GM18907 (cell line): ENCODE measurements at regions not wholly inside any gene's neighbourhood (a gene's known extent, or its start where the extent isn't known, plus 50 kb on each side); places are given as distances from the start of the nearest gene placed in this dataset.
"Not testable (repeated sequence)": the region's sequence is repeated elsewhere in the genome, so short reads cannot be mapped to it uniquely, and the experiment has no call there.

Experiments
- ATAC-seq: cut with Tn5 transposase; IDR thresholded peaks from one replicate; pipeline ENCODE4 v1.9.1; 2021; ENCODE audit warnings: mild to moderate bottlenecking, moderate library complexity; ENCODE audit not compliant: unreplicated experiment

DNA sequence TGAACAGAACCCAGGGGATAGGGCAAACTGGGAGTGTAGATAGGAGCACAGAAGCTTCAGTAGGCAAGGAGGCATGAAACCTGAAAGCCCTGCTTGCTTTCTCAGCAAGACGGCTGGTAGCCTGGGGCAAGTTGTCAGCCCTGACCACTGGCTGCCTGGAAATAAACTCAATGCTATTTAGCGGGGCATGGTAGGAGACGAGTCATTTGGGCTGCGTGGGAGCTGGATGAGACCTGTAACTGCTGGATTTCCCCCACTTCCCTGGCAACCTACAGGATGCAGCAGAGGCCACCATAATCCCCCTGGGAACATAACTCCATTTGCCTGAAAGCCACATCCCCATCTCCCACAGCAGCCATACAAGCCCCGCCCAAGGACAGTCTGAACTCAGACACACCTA is 332.6 kb upstream of the TBX18 start:
- ATAC-seq = no peak

DNA sequence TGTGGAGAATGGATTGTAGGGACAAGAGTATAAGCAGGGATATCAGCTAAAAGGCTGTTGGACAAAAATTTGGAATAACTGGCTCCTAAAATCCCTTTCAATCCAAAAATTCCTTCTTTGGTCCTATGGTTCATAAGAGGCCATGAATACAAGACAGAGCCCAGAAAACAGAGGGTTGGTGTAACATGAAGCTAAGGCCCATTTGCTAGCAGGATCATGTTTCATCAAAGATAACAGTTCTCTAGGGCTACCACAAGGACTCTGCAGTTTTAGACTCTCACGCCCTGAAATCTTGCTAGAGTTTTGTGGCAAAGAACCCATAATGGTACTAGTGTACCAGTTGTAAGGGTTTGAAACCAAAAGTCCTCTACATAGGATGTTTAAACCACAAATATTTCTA is 327.8 kb upstream of the TBX18 start:
- ATAC-seq = no peak

DNA sequence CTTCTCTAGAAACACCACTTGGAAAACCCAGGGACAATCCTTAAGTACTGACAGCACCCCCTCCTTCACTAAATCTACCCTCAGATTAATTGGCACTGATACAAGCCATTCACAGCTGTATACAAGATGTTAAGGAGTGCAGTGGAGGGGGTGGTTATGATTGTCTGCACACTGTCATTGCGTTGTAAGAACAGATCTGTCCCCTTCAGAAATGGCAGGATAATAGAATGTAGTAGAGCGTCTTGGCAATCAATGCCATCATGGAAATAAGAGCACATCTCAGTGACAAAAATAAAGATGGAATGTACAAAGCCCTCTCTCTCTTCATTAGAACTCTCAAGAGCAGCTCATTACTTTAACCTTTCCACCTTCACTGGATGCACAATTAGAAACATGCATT is 324.9 kb upstream of the TBX18 start:
- ATAC-seq = no peak

DNA sequence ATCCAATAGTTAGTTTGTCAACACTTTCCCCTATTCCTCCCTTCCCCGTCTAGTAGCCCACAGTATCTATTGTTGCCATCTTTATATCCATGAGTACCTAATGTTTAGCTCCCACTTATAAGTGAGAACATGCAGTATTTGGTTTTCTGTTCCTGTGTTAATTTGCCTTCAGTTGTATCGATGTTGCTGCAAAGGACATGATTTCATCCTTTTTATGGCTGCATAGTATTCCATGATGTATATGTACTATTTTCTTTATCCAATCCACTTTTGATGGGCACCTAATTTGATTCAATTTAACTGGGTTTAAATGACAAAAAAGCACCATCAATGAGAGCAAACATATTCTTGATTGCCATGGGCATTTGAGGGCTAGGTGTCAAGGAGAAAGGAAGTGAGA is 321.5 kb upstream of the TBX18 start:
- ATAC-seq = no peak

DNA sequence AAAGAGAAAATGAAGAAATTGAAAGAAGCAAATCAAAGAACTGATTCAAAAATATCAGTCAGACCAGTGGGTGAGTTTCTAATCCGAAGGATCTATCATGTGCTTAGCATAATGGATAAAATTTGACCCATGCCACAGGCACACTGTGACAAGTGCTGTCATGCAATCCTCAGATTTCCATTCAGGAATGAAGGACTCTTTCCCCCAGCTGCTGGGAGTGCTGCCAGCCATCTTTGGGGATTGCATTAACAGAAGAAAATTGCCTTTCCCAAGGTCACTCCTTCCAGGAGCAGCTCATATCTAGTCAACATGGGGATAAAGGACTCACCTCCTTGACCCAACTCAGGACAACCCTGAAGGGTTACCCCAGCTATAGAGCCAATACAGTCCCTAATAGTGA is 316.7 kb upstream of the TBX18 start:
- no peak for ATAC-seq

DNA sequence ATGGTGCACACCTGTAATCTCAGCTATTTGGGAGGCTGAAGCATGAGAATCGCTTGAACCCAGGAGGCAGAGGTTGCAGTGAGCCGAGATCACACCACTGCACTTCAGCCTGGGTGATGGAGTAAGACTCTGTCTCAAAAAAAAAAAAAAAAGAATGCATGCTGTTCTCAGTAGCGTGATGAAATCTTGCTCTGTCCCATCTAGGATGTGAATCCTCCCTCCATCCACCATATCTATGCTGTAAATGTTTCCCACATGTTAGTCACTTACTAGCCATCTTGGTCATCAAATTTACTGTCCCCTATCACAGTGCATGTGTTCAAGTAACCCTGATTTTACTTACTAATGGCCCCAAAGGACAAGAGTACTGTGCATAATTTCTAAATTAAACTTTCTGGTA is 315.4 kb upstream of the TBX18 start:
- ATAC-seq = no peak

DNA sequence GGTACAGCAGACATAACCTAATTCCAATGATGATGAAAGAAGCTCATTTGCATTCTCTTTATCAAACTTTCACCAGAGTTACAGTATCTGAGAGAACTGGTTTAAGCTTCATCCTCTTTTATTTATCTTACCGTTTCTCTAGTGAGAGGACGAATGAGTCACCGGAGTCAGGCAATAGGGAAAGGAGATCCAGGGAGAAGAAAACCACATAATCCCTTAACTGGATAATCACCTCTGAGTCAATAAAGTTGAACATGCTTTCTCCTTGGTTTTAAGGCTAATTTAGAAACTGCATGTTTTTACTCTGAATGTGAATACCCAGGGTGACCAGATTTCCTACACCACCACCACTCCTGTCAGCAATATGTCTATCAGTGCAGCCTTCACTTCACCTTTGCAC is 313.7 kb upstream of the TBX18 start:
- no peak for ATAC-seq

DNA sequence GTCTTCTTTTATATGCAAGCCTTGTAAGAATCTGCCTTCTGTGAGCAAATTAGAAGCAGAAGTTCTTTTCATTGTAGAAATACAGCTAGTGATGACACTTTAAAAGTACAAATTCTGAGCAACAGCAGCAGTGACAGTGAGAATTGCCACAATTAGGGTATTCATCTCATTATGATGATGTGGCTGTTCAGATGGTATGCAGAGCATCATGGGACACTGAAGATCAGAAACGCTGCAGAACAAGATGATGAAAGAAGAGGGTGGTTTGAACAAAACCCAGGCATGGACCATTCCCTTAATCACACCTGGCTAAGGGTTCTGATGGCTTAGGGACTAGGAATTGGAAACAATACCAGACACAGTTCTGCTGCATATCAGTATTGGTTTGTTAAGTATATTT is 312.7 kb upstream of the TBX18 start:
- ATAC-seq = no peak

DNA sequence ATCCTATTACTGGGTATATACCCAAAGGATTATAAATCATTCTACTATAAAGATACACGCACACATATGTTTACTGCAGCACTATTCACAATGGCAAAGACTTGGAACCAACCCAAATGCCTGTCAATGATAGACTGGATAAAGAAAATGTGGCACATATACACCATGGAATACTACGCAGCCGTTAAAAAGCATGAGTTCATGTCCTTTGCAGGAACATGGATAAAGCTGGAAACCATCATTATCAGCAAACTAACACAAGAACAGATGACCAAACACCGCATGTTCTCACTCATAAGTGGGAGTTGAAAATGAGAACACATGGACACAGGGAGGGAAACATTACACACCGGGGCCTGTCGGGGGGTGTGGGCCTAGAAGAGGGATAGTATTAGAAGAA is 307.4 kb upstream of the TBX18 start:
- not testable (repeated sequence) for ATAC-seq

DNA sequence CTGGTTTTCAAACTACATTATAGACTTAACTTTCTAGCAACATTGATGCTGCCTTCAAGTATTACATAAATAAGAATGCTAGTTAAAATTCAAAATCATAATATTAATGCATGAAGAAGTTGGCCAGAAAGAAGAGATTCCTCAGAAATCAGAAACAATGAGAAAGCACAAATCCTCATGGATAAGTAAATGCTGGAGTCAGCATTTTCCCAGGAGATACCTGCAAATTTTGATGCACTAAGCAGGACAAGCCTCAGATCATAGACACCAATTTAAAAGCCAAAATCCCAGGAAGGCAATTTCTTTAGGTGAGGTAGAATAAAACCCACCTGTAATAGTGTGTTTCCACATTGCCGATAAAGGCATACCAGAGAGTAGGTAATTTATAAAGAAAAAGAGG is 305.2 kb upstream of the TBX18 start:
- no peak for ATAC-seq

DNA sequence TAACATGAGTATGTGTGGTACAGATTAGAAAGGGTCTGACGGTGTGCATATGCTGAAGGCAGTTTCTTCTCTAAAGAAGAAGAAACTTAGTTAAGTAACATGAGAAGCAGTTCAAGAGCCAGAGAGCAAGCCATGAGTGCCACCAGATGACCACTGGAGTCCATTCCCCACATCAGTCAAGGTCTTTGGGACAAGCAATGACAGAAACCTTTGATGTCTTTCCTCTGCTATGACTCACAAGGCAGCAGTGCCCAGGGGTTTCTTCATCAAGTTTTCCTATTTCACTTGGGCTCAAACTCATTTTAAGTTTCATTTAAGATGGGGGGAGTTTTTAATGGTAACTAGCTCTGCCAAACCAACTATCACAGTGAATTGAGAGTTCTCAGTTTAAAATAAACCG is 303.8 kb upstream of the TBX18 start:
- ATAC-seq = no peak

DNA sequence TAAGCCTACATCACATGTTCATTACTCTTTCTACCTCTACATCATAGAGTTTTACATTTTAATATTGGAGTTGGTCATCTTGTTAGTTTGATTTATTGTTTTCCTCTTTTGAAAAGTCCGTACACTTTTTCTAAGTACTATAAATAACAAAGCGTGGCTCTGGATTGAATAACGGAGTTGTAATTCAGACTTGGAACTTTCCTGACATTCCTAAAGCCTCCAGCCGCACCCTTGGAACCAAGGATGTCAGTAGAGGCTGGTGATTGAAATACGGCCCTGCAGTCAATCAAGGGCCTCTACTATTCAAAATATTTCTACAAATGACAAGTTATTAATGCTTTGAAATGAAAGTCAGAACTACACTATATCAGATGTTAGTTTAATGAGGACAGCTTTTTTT is 301.9 kb upstream of the TBX18 start:
- ATAC-seq = no peak

DNA sequence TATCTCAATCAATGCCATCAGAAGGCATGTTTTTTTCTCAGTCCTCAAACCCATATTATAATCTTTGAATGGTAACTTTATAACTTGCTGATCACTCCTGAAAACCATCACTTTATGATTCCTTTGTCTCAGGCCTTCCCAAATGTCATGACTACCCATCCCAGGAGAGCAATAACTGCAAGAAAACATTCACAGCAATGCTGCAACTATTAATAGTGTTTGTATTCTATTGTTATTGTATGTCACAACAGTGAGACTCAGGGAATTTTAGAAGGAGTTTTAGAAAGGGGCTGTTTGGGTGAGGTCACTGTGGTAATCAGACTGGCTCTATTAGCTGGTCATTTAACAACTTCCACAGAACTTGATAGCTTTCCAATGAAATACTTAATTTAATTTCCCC is 301.4 kb upstream of the TBX18 start:
- ATAC-seq = no peak

DNA sequence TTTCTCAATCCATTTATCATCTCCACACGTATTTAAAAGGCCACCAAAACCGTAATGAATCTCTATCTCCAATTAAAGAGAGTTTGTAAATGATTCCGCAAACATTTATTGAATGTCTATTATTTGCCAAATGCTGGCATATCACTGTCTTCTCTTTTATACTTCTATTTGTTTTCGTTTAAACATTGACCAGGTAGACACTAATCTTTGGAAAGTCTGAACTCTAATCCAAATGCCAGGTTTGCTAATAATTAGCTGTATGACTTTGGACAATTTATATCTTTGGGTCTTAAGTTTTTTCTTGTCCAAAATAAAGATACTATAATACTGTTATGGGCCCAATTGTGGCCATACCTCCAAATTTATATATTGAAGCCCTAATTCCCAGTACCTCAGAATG is 299.2 kb upstream of the TBX18 start:
- ATAC-seq = no peak

DNA sequence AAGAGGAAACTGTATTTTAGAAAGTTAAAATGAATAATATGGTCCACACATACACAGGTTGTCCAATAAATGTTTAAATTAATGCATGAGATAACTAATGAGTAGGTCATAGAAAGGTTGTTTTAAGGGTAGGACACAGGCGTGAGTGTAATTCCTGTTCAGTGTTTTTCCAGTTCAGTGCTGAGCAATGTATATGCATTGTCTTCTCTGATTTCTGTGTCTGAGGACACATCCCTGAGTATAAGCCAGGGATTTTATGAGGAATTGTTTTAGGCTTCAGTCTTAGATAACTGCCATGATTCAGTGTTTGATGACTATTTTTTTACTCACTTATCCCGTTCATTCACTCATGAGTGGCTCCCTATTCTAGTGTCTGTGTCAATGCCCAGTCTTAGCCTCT is 298.5 kb upstream of the TBX18 start:
- ATAC-seq = no peak

DNA sequence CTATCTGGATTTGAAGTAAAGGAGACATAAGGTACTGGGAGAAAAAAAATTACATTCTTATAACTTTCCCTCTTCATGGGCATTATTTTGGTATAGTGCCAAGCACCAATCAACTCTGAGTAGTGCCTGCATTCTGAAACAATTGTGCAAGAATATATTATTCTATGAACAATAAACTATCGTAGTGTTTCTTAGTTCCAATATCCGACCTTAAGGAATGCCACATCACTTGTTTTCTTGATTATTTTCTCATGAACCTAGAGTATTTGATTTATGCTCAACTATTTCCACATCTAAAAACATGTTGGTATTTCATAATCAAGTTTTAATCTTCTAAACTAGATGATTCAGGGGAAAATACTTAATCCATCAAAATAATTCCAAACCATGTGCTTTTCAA is 294.4 kb upstream of the TBX18 start:
- no peak for ATAC-seq

DNA sequence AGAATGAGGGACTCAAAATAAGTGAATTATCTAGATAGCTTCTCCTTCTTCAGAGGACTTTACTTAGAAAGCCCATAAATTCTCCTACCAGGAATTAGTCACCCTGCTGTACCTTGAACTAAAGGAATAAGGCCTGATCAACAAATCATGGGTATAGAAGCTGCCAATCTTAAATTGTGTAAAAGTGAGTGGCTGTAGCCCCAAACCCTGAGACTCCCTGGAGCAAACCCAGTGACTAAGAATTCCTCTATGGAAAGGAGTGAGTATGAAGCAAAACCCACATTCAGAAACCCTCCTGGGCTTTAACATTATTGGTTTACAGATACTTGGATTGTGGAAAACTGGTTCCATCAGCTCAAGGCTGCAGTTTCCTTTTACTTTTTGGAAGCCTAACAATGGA is 285.8 kb upstream of the TBX18 start:
- ATAC-seq = no peak

DNA sequence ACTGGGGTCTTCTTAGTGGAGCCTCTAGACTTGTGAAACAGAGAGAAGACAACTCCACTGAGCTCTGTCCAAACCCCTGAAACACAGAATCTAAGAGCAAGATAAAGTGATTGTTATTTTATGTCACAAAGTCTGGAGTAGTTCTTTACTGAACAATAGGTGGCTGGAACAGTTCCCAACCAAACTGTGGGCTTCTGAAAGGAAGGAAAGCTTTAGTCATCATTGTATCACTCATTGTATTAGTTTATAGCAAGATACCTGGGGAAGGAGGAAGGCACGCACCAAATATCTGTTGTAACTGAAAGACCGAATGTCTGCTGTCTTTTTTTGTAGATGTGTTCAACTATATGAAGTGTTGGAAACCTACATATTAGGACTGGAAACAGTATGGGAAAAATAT is 284.9 kb upstream of the TBX18 start:
- no peak for ATAC-seq

DNA sequence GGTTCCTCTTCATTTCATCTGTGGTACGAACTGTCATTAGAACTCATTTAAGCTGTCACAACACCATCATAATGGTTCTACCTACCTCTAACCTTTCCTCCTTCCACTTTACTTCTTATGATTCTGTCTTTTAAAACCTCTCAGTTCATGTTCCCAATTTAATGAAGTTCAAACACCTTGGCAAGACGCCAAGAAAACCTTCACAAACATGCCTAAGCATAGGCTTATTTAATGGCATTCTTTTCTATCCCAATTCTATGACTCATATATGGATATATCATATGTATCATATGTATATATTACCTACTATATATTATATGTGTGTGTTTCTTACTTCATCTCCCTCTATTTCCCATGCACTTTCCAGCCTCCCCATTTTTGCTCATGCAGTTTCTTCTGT is 283.4 kb upstream of the TBX18 start:
- no peak for ATAC-seq

DNA sequence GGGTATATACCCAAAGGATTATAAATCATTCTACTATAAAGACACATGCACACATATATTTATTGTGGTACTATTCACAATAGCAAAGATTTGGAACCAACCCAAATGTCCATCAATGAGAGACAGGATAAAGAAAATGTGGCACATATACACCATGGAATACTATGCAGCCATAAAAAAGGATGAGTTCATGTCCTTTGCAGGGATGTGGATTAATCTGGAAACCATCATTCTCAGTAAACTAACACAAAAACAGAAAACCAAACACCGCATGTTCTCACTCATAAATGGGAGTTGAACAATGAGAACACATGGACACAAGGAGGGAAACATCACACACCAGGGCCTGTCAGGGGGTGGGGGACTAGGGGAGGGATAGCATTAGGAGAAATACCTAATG is 281.4 kb upstream of the TBX18 start:
- not testable (repeated sequence) for ATAC-seq

DNA sequence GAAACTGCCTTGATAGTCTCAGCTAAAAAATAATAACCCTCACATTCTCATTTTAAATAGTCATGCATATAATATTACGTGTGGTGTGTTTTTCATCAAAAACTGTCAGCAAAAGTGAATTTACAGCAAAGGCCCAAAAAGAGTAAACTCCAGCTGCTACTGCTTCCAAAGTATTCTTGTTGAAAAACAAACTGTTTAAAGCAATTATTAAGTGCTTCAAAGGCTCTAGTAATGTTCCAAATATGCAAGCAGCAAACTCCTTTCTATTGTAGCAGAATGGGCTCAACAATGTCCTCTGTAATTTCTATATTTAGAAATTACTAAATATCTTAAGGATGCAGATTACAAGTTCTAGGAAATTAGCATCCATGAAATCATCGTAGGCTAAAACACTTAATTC is 280.0 kb upstream of the TBX18 start:
- ATAC-seq = no peak

DNA sequence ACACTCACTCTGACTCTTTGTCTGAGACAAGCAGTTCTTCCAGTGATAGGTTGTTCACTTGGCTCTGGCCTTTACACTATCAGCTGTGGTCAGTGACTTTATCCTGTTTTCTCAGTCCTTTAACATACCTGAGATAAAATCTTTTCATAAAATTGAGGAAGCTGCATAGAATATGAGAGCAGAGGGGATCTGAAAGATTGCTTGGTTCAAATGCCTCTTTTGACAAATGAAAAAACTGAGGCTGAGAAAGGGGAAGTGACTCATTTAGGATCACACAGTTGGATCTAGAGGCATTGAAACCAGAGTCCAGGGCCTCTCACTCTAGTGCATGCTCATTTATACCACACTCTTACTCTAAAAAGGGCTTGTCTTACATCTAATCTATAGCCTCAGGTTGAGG is 277.0 kb upstream of the TBX18 start:
- no peak for ATAC-seq

DNA sequence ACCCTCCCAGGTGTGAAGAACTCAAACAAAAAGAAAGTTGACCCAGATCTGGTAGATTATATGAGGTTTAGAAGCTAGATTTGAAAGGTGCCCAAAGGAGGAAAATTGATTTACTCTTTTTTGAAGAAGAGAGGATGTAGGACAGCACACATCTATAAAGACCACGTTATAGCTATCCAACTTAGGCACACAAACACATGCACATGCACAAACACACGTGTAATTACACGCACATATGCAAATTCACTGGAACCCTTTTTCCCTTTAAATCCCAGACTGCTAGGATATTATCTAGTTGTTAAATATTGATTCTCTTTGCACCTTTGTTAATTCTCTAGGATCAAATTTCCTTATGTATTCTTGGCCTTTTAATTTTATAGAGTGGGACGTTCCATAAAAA is 272.8 kb upstream of the TBX18 start:
- no peak for ATAC-seq

DNA sequence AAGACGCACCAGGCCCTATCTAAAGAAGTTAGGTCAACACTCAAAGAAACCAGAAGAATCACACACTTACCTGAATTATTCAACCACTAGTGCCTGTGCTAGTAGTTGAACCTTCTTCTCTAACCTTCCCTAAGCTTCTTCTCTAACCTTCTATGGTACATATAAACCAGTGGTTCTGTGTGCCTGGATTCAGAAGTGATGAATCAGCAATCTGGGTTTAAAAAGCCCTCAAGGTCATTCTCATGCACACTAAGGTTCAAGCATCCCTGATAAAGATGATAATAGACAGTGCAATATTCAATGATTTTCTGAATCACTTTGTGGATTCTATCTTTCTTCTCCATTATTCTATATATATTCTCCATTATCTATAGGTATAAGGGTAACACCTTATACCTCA is 271.4 kb upstream of the TBX18 start:
- no peak for ATAC-seq
